Small intestine (tissue), 7 donors: ENCODE measurements at regions not wholly inside any gene's neighbourhood (a gene's known extent, or its start where the extent isn't known, plus 50 kb on each side); places are given as distances from the start of the nearest gene placed in this dataset.

ENCODE experiments used
- DNase-seq, 2 donors: peaks; one replicate each; pipeline versions ENCODE4 v3.0.0 to v3.0.0-alpha.2; 2013
- FAIRE-seq: peaks from 2 replicates; lab custom pipeline; 2012; peaks lifted over from hg19 to GRCh38; lab: Jason Lieb, UNC
- H3K27ac ChIP-seq, 3 donors: one replicate each; pipeline ENCODE4 v1.5.1; 2013; ENCODE audit warnings: low read length in 2 of 3, mild to moderate bottlenecking in 2 of 3, control low read depth in 1 of 3, inconsistent platforms in 1 of 3, low read depth in 1 of 3, moderate library complexity in 1 of 3
- H3K27me3 ChIP-seq, 3 donors: one replicate each; pipeline ENCODE4 v1.6.1; 2013; ENCODE audit warnings: low read length in 3 of 3, inconsistent platforms in 1 of 3; ENCODE audit not compliant: control insufficient read depth in 3 of 3, insufficient read depth in 3 of 3
- H3K36me3 ChIP-seq, 3 donors: one replicate each; pipeline ENCODE4 v1.6.1; 2013; ENCODE audit warnings: low read length in 3 of 3, inconsistent platforms in 1 of 3, low read depth in 1 of 3, mild to moderate bottlenecking in 1 of 3, moderate library complexity in 1 of 3; ENCODE audit not compliant: control insufficient read depth in 3 of 3, insufficient read depth in 2 of 3
- H3K4me1 ChIP-seq, 3 donors: one replicate each; pipeline ENCODE4 v1.6.1; 2013; ENCODE audit warnings: low read length in 2 of 3, inconsistent platforms in 1 of 3, low read depth in 1 of 3, mild to moderate bottlenecking in 1 of 3, moderate library complexity in 1 of 3; ENCODE audit not compliant: control insufficient read depth in 3 of 3, insufficient read depth in 2 of 3
- H3K4me3 ChIP-seq, 3 donors: one replicate each; pipeline ENCODE4 v1.5.1; 2013; ENCODE audit warnings: low read length in 3 of 3, control low read depth in 1 of 3, inconsistent platforms in 1 of 3, low read depth in 1 of 3, mild to moderate bottlenecking in 1 of 3, moderate library complexity in 1 of 3
- H3K9me3 ChIP-seq, 2 donors: one replicate each; pipeline ENCODE4 v1.6.1; 2013; ENCODE audit warnings: low read depth in 1 of 2, low read length in 1 of 2; ENCODE audit not compliant: control insufficient read depth in 2 of 2, insufficient read depth in 1 of 2
- WGBS, 3 donors: extraction: QIAGEN DNeasy Blood & Tissue Kit; methylation state at CpG; one replicate each; pipeline ENCODE4 v1.1.7; 2013; 5-methylcytosine and 5-hydroxymethylcytosine counted together
- donor health status: healthy with polysubstance abuse.
- donor health status: control.
- donor health status: control.
- donor health status: Bipolar disorder and iron deficiency.
- donor health status: healthy.

GRCh38 chr1:102185260-102185659 is 188.5 kb upstream of the OLFM3 start:
- no peaks in the 10 kb centered on the region for H3K27me3 ChIP-seq
- 52 to 67% (median 56%) methylated on average over 1 of the region's 1 CpG for WGBS, 3 donors
- H3K4me3 ChIP-seq = no peak overlapping the region
- no peak overlapping the region for H3K27ac ChIP-seq
- H3K4me1 ChIP-seq = no peaks in the 10 kb centered on the region
- DNase-seq (no peak), FAIRE-seq (no peak)
- no peaks in the 10 kb centered on the region for H3K9me3 ChIP-seq
- no peaks in the 10 kb centered on the region for H3K36me3 ChIP-seq

GRCh38 chr1:102184477-102184876 is 187.8 kb upstream of the OLFM3 start:
- H3K4me3 ChIP-seq = no peak overlapping the region
- no peaks in the 10 kb centered on the region for H3K27me3 ChIP-seq
- DNase-seq (no peak), FAIRE-seq (no peak)
- no peaks in the 10 kb centered on the region for H3K9me3 ChIP-seq
- H3K27ac ChIP-seq = no peak overlapping the region
- no peaks in the 10 kb centered on the region for H3K4me1 ChIP-seq
- H3K36me3 ChIP-seq = no peaks in the 10 kb centered on the region

GRCh38 chr1:102183711-102184110 is 187.0 kb upstream of the OLFM3 start:
- no peak for FAIRE-seq
- 71 to 83% (median 78%) methylated on average over 2 of the region's 2 CpGs for WGBS, 3 donors

GRCh38 chr1:102182603-102183260 is 186.0 kb upstream of the OLFM3 start:
- DNase-seq = no peak
- Histone ChIP-seq H3K4me1 (no peaks in the 10 kb centered on the region), H3K27me3 (no peaks in the 10 kb centered on the region), H3K9me3 (no peaks in the 10 kb centered on the region), H3K4me3 (no peak overlapping the region), H3K27ac (no peak overlapping the region), H3K36me3 (no peaks in the 10 kb centered on the region)
- no peak for FAIRE-seq
- WGBS, 3 donors = 79 to 81% (median 80%) methylated on average over 5 of the region's 5 CpGs

More at GRCh38 chr1:102183711-102184110, 187.0 kb upstream of the OLFM3 start:
- Histone ChIP-seq H3K4me3 (no peak overlapping the region), H3K36me3 (no peaks in the 10 kb centered on the region), H3K9me3 (no peaks in the 10 kb centered on the region), H3K27me3 (no peaks in the 10 kb centered on the region), H3K27ac (no peak overlapping the region), H3K4me1 (no peaks in the 10 kb centered on the region)
- DNase-seq = no peak

GRCh38 chr1:102181341-102181740 is 184.6 kb upstream of the OLFM3 start:
- no peak overlapping the region for H3K27ac ChIP-seq
- no peak overlapping the region for H3K4me3 ChIP-seq
- no peaks in the 10 kb centered on the region for H3K9me3 ChIP-seq
- 79 to 80% (median 80%) methylated on average over 2 of the region's 2 CpGs for WGBS, 3 donors
- FAIRE-seq = no peak
- no peaks in the 10 kb centered on the region for H3K36me3 ChIP-seq
- no peaks in the 10 kb centered on the region for H3K27me3 ChIP-seq
- no peaks in the 10 kb centered on the region for H3K4me1 ChIP-seq
- no peak for DNase-seq

- Histone ChIP-seq H3K36me3 (no peaks in the 10 kb centered on the region), H3K4me3 (no peak overlapping the region), H3K27ac (no peak overlapping the region), H3K9me3 (no peaks in the 10 kb centered on the region), H3K27me3 (no peaks in the 10 kb centered on the region), H3K4me1 (no peaks in the 10 kb centered on the region)
- WGBS, 3 donors = 70 to 78% (median 72%) methylated on average over 2 of the region's 2 CpGs
- DNase-seq = no peak
- no peak for FAIRE-seq
These were observed 181.8 kb upstream of the OLFM3 start for GRCh38 chr1:102178480-102178879.

GRCh38 chr1:102174259-102174863 is 177.6 kb upstream of the OLFM3 start:
- FAIRE-seq (no peak), DNase-seq (peak; percentile 31 to 50)
- H3K27ac ChIP-seq = no peak overlapping the region
- WGBS, 3 donors = 11 to 24% (median 22%) methylated on average over 2 of the region's 2 CpGs
- H3K4me1 ChIP-seq = no peaks in the 10 kb centered on the region
- no peaks in the 10 kb centered on the region for H3K9me3 ChIP-seq
- no peaks in the 10 kb centered on the region for H3K27me3 ChIP-seq
- H3K4me3 ChIP-seq = no peak overlapping the region
- no peaks in the 10 kb centered on the region for H3K36me3 ChIP-seq

- H3K27me3 ChIP-seq = no peaks in the 10 kb centered on the region
- H3K4me1 ChIP-seq = no peaks in the 10 kb centered on the region
- no peaks in the 10 kb centered on the region for H3K9me3 ChIP-seq
- H3K27ac ChIP-seq = no peak overlapping the region
- DNase-seq (no peak), FAIRE-seq (peak; percentile 98)
- no peaks in the 10 kb centered on the region for H3K36me3 ChIP-seq
- H3K4me3 ChIP-seq = no peak overlapping the region
- WGBS, 3 donors = 85 to 94% (median 85%) methylated on average over 1 of the region's 1 CpG
These were observed 175.5 kb upstream of the OLFM3 start for GRCh38 chr1:102172200-102172599.

GRCh38 chr1:102163799-102164198 is 167.1 kb upstream of the OLFM3 start:
- Histone ChIP-seq H3K4me3 (no peak overlapping the region), H3K36me3 (no peaks in the 10 kb centered on the region), H3K27me3 (no peaks in the 10 kb centered on the region), H3K4me1 (no peaks in the 10 kb centered on the region), H3K9me3 (no peaks in the 10 kb centered on the region), H3K27ac (no peak overlapping the region)
- DNase-seq (no peak), FAIRE-seq (no peak)
- 27 to 70% (median 67%) methylated on average over 1 of the region's 1 CpG for WGBS, 3 donors
